Pancreas (tissue), 10 donors: ENCODE measurements at regions not wholly inside any gene's neighbourhood (a gene's known extent, or its start where the extent isn't known, plus 50 kb on each side); places are given as distances from the start of the nearest gene placed in this dataset.

Experiments used
- ATAC-seq, 4 donors: fragments of 200-7000 bp; cut with Tn5 transposase; one replicate each; pipeline versions ENCODE4 v1.8.0 to v1.9.1; 2020; ENCODE audit warnings: mild to moderate bottlenecking in 4 of 4, moderate library complexity in 4 of 4
- DNase-seq, 6 donors: peaks; one replicate each; pipeline ENCODE4 v3.0.0-alpha.2; 2020
- FAIRE-seq: peaks from 2 replicates; lab custom pipeline; 2012; peaks lifted over from hg19 to GRCh38; lab: Jason Lieb, UNC
- H3K27ac ChIP-seq, 4 donors: fragments of 200-600 bp; sonication (generic); 1 replicate in 3 of 4; 2 replicates in 1 of 4; pipeline versions ENCODE4 v1.5.0 to v1.8.0; 2020
- H3K27me3 ChIP-seq, 4 donors: fragments of 200-600 bp; one replicate each; pipeline ENCODE4 v1.8.0; 2021
- H3K36me3 ChIP-seq, 3 donors: fragments of 200-600 bp; sonication (generic) in 1 of 3; one replicate each; pipeline versions ENCODE4 v1.5.0 to v1.8.0; 2020 to 2021
- H3K4me1 ChIP-seq, 3 donors: fragments of 200-600 bp; one replicate each; pipeline ENCODE4 v1.8.0; 2021
- H3K4me3 ChIP-seq, 4 donors: fragments of 200-600 bp; sonication (generic) in 2 of 4; one replicate each; pipeline versions ENCODE4 v1.5.0 to v1.8.0; 2020 to 2021
- H3K9me3 ChIP-seq, 4 donors: fragments of 200-600 bp; one replicate each; pipeline ENCODE4 v1.8.0; 2021
- CTCF ChIP-seq, 4 donors: fragments of 200-600 bp; sonication (generic) in 3 of 4; IDR thresholded peaks; one replicate each; pipeline versions ENCODE4 v1.5.0 to v1.8.0; 2021; ENCODE audit warnings: antibody characterized with exemption in 4 of 4
- WGBS, 2 donors: extraction: QIAGEN DNeasy Blood & Tissue Kit; methylation state at CpG; one replicate each; pipeline ENCODE4 v1.1.7; 2013; 5-methylcytosine and 5-hydroxymethylcytosine counted together
- intact Hi-C, 3 donors: fragments of 100-400 bp; cut with DNase I; formaldehyde crosslinking; loops; one replicate each; pipeline versions ENCODE4 v1.11.1 to v1.14.2; 2022
- donor health status: healthy with polysubstance abuse.
- donor health status: DM: no; HTN: no; CAD: no; lungs with moderate emphysema.
- donor health status: DM: no; HTN: no; CAD: no.
- donor health status: control.
- donor health status: control.
- donor health status: Bipolar disorder and iron deficiency.
- donor health status: DM: yes; HTN: yes; CAD: no.
- donor health status: DM: no; HTN: no; CAD: no.
- donor health status: DM: no; HTN: no; CAD: no.
- donor health status: DM: yes; HTN: yes; CAD: no.

- Histone ChIP-seq H3K4me3 (no peak overlapping the region), H3K9me3 (no peaks in the 10 kb centered on the region), H3K4me1 (no peaks in the 10 kb centered on the region), H3K27ac (no peak overlapping the region), H3K36me3 (no peaks in the 10 kb centered on the region), H3K27me3 (no peaks in the 10 kb centered on the region)
- TF ChIP-seq CTCF (IDR thresholded peaks at IDR 0.05), result no peak
- 72 to 80% methylated on average over 2 of the region's 2 CpGs for WGBS, 2 donors
- intact Hi-C loops, result no loop called here
- DNase-seq, result no peak
- ATAC-seq, result no peak
- FAIRE-seq, result no peak
These were observed 170.1 kb upstream of the KCNH7 start for GRCh38 chr2:163008642-163009041.

DNA sequence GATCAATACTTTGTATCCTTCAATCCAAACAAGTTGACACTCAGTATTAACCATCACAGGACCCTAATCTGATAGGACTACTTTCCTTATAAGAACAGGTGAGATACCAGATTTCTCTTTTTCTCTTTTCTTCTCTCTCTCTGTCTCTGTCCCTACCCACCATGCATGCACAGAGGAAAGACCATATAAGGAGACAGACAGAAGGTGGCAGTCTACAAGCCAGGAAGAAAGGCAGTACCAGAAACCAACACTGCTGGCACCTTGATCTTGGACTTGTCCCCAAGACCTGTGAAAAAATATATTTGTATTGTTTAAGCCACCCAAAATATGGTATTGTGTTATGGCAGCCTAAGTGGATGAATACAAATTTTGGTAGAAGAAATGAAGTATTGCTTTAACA is 156.2 kb upstream of the KCNH7 start:
- no peaks in the 10 kb centered on the region for H3K36me3 ChIP-seq
- FAIRE-seq (no peak), ATAC-seq (no peak), DNase-seq (no peak)
- no peaks in the 10 kb centered on the region for H3K9me3 ChIP-seq
- intact Hi-C loops, result no loop called here
- TF ChIP-seq CTCF (IDR thresholded peaks at IDR 0.05), result no peak
- no peaks in the 10 kb centered on the region for H3K27me3 ChIP-seq
- no peak overlapping the region for H3K27ac ChIP-seq
- H3K4me1 ChIP-seq, result no peaks in the 10 kb centered on the region
- H3K4me3 ChIP-seq, result no peak overlapping the region

DNA sequence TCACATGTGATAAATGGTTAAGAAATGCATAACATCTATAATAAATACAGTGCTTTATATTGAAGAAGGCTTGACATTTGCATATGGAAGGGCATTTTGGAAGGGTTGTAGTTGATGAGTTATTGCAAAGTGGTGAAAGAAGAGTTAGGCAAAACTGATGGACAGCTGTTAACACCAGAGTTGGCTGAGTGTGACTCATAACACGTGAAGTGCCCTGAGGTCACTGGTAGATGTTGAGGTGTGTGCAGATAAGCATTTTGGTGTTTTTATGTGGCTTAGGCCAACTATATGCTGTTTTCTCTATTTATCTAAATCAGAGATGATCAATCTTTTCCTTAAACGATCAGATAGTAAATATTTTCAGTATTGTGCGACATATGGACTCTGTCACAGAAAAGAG is 154.3 kb upstream of the KCNH7 start:
- intact Hi-C loops, result no loop called here
- Histone ChIP-seq H3K4me3 (no peak overlapping the region), H3K27ac (no peak overlapping the region), H3K36me3 (no peaks in the 10 kb centered on the region), H3K27me3 (no peaks in the 10 kb centered on the region), H3K4me1 (no peaks in the 10 kb centered on the region), H3K9me3 (no peaks in the 10 kb centered on the region)
- DNase-seq (no peak), FAIRE-seq (no peak), ATAC-seq (no peak)
- TF ChIP-seq CTCF (IDR thresholded peaks at IDR 0.05), result no peak
- 45 to 57% methylated on average over 3 of the region's 3 CpGs for WGBS, 2 donors

GRCh38 chr2:162989507-162989906 is 150.9 kb upstream of the KCNH7 start:
- H3K9me3 ChIP-seq, result no peaks in the 10 kb centered on the region
- H3K27me3 ChIP-seq, result no peaks in the 10 kb centered on the region
- no peak overlapping the region for H3K27ac ChIP-seq
- DNase-seq (no peak), ATAC-seq (no peak), FAIRE-seq (no peak)
- no peaks in the 10 kb centered on the region for H3K4me1 ChIP-seq
- H3K36me3 ChIP-seq, result no peaks in the 10 kb centered on the region
- no peak overlapping the region for H3K4me3 ChIP-seq
- TF ChIP-seq CTCF (IDR thresholded peaks at IDR 0.05), result no peak
- 39 to 59% methylated on average over 3 of the region's 3 CpGs for WGBS, 2 donors
- intact Hi-C loops, result no loop called here

- 82 to 91% methylated on average over 2 of the region's 2 CpGs for WGBS, 2 donors
- Histone ChIP-seq H3K36me3 (no peaks in the 10 kb centered on the region), H3K4me1 (no peaks in the 10 kb centered on the region), H3K9me3 (no peaks in the 10 kb centered on the region), H3K27me3 (no peaks in the 10 kb centered on the region), H3K27ac (no peak overlapping the region), H3K4me3 (no peak overlapping the region)
- FAIRE-seq, result no peak
- intact Hi-C loops, result no loop called here
- no peak for TF ChIP-seq CTCF (IDR thresholded peaks at IDR 0.05)
- DNase-seq, result no peak
- no peak for ATAC-seq
These were observed 136.2 kb upstream of the KCNH7 start for GRCh38 chr2:162974771-162975170.
